HEK293 (cell line): ENCODE measurements at regions not wholly inside any gene's neighbourhood (a gene's known extent, or its start where the extent isn't known, plus 50 kb on each side); places are given as distances from the start of the nearest gene placed in this dataset.

Experiments
- CTCF ChIA-PET: fragments of 350-600 bp; formaldehyde crosslinking; extraction: SDS; loops from one replicate; lab custom pipeline; 2021; ENCODE audit warnings: antibody characterized with exemption; lab: Yijun Ruan, JAX
- POLR2A ChIA-PET: fragments of 300-600 bp; formaldehyde crosslinking; extraction: SDS; loops from one replicate; lab custom pipeline; 2020; ENCODE audit warnings: antibody characterized with exemption, inconsistent platforms; lab: Yijun Ruan, JAX
- H3K27ac ChIP-seq: fragments of 200-500 bp; sonication (Bioruptor generic); 2 replicates; pipeline ENCODE4 v1.5.1; 2014; ENCODE audit warnings: low read depth, low read length, control low read depth, inconsistent platforms; ENCODE audit errors: extremely low read depth
- H3K36me3 ChIP-seq, 2 experiments: fragments of 200-500 bp in 1 of 2; sonication (Bioruptor generic) in 1 of 2; 1 replicate in 1 of 2; 2 replicates in 1 of 2; pipeline ENCODE4 v1.5.1; 2014 to 2017; ENCODE audit warnings: inconsistent platforms in 2 of 2, low read length in 2 of 2; ENCODE audit not compliant: control insufficient read depth in 2 of 2, insufficient read depth in 1 of 2
- H3K4me1 ChIP-seq: fragments of 200-500 bp; sonication (Bioruptor generic); 2 replicates; pipeline ENCODE4 v1.5.1; 2014; ENCODE audit warnings: mild to moderate bottlenecking, low read length, inconsistent platforms; ENCODE audit not compliant: control insufficient read depth, insufficient read depth
- H3K4me3 ChIP-seq: 2 replicates; pipeline ENCODE4 v1.5.1; 2011; ENCODE audit warnings: low read depth, mild to moderate bottlenecking, control low read depth, low read length, moderate library complexity
- H3K9me3 ChIP-seq: fragments of 200-500 bp; sonication (Bioruptor generic); 2 replicates; pipeline ENCODE4 v1.5.1; 2014; ENCODE audit warnings: low read depth, low read length, inconsistent platforms; ENCODE audit not compliant: control insufficient read depth, insufficient read depth
- FEZF1 ChIP-seq: fragments of 450-650 bp; formaldehyde crosslinking; IDR thresholded peaks from 2 replicates; pipeline ENCODE4 v1.5.1; 2016; ENCODE audit warnings: missing biosample characterization, missing genetic modification characterization
- KLF8 ChIP-seq: fragments of 450-650 bp; formaldehyde crosslinking; IDR thresholded peaks from 2 replicates; pipeline ENCODE4 v1.5.1; 2016; ENCODE audit warnings: missing biosample characterization, missing genetic modification characterization
- PATZ1 ChIP-seq: fragments of 450-650 bp; formaldehyde crosslinking; IDR thresholded peaks from 2 replicates; pipeline ENCODE4 v1.5.1; 2016; ENCODE audit warnings: missing biosample characterization, missing genetic modification characterization
- ZNF112 ChIP-seq: fragments of 450-650 bp; formaldehyde crosslinking; IDR thresholded peaks from 2 replicates; pipeline ENCODE4 v1.5.0; 2017; ENCODE audit warnings: missing biosample characterization, missing genetic modification characterization
- ZNF132 ChIP-seq: fragments of 450-650 bp; formaldehyde crosslinking; IDR thresholded peaks from 2 replicates; pipeline ENCODE4 v1.5.1; 2017; ENCODE audit warnings: missing biosample characterization, missing genetic modification characterization, borderline replicate concordance
- ZNF248 ChIP-seq: fragments of 450-650 bp; formaldehyde crosslinking; IDR thresholded peaks from 2 replicates; pipeline ENCODE4 v1.5.1; 2017; ENCODE audit warnings: missing biosample characterization, missing genetic modification characterization
- ZNF274 ChIP-seq, 2 experiments: fragments of 200-500 bp in 1 of 2; fragments of 450-650 bp in 1 of 2; sonication (Bioruptor generic) in 1 of 2; formaldehyde crosslinking in 1 of 2; IDR thresholded peaks; 2 replicates each; pipeline versions ENCODE4 v1.5.1 to v1.6.1; 2014 to 2016; ENCODE audit warnings: borderline replicate concordance in 1 of 2, inconsistent platforms in 1 of 2, low read length in 1 of 2, missing biosample characterization in 1 of 2, missing genetic modification characterization in 1 of 2
- ZNF280D ChIP-seq: fragments of 450-650 bp; formaldehyde crosslinking; IDR thresholded peaks from 2 replicates; pipeline ENCODE4 v1.5.1; 2016; ENCODE audit warnings: missing biosample characterization, missing genetic modification characterization
- ZNF302 ChIP-seq: fragments of 450-650 bp; formaldehyde crosslinking; IDR thresholded peaks from 2 replicates; pipeline ENCODE4 v1.5.1; 2016; ENCODE audit warnings: missing biosample characterization, missing genetic modification characterization, low read depth
- ZNF449 ChIP-seq: fragments of 450-650 bp; formaldehyde crosslinking; IDR thresholded peaks from 2 replicates; pipeline ENCODE4 v1.5.1; 2017; ENCODE audit warnings: missing biosample characterization, mild to moderate bottlenecking, missing genetic modification characterization, moderate library complexity
- ZNF473 ChIP-seq: fragments of 450-650 bp; formaldehyde crosslinking; IDR thresholded peaks from 2 replicates; pipeline ENCODE4 v1.5.1; 2017; ENCODE audit warnings: missing biosample characterization, missing genetic modification characterization
- ZNF555 ChIP-seq: fragments of 450-650 bp; formaldehyde crosslinking; conservative IDR thresholded peaks from 2 replicates; pipeline ENCODE4 v1.5.1; 2017; ENCODE audit warnings: missing biosample characterization, mild to moderate bottlenecking, missing genetic modification characterization, inconsistent platforms
- ZNF639 ChIP-seq: fragments of 450-650 bp; formaldehyde crosslinking; IDR thresholded peaks from 2 replicates; pipeline ENCODE4 v1.5.1; 2016; ENCODE audit warnings: missing biosample characterization, missing genetic modification characterization
- ZNF660 ChIP-seq: fragments of 450-650 bp; IDR thresholded peaks from 2 replicates; pipeline ENCODE4 v1.5.1; 2018; ENCODE audit warnings: missing biosample characterization, mild to moderate bottlenecking, missing genetic modification characterization
- ZNF670 ChIP-seq: fragments of 450-650 bp; formaldehyde crosslinking; IDR thresholded peaks from 2 replicates; pipeline ENCODE4 v1.5.1; 2016; ENCODE audit warnings: missing biosample characterization, missing genetic modification characterization, low read depth
- ZNF677 ChIP-seq: fragments of 450-650 bp; IDR thresholded peaks from 2 replicates; pipeline ENCODE4 v1.5.0; 2018; ENCODE audit warnings: missing biosample characterization, mild to moderate bottlenecking, missing genetic modification characterization, moderate library complexity
- ZNF785 ChIP-seq: fragments of 450-650 bp; formaldehyde crosslinking; IDR thresholded peaks from 2 replicates; pipeline ENCODE4 v1.5.1; 2016; ENCODE audit warnings: missing biosample characterization, missing genetic modification characterization
- ZSCAN18 ChIP-seq: fragments of 450-650 bp; formaldehyde crosslinking; IDR thresholded peaks from 2 replicates; pipeline ENCODE4 v1.5.1; 2016; ENCODE audit warnings: missing biosample characterization, missing genetic modification characterization

GRCh38 chrX:7617994-7618393 is 225.0 kb upstream of the VCX start:
- Histone ChIP-seq H3K36me3 (no peaks in the 10 kb centered on the region), H3K4me1 (no peaks in the 10 kb centered on the region), H3K27ac (no peak overlapping the region), H3K4me3 (no peak overlapping the region), H3K9me3 (no peaks in the 10 kb centered on the region)
- ChIA-PET POLR2A (no interaction called here), CTCF (no interaction called here)
- no peak for TF ChIP-seq ZNF677 (tag by site-specific recombination)
- TF ChIP-seq KLF8: no peak
- no peak for TF ChIP-seq ZNF639 (tag by site-specific recombination)
- TF ChIP-seq ZNF302 (tag by site-specific recombination): no peak
- no peak for TF ChIP-seq ZNF555
- TF ChIP-seq ZNF132 (tag by site-specific recombination): no peak
- TF ChIP-seq ZNF112: no peak
- TF ChIP-seq PATZ1 (tag by site-specific recombination): no peak
- TF ChIP-seq ZNF248 (tag by site-specific recombination): no peak
- no peak for TF ChIP-seq ZNF274 (IDR thresholded peaks at IDR 0.05; ENCODE audit: low read length)
- TF ChIP-seq ZNF274 (tag by site-specific recombination; IDR thresholded peaks at IDR 0.05; ENCODE audit: borderline replicate concordance): no peak
- TF ChIP-seq ZNF280D (tag by site-specific recombination): no peak
- no peak for TF ChIP-seq ZNF660 (tag by site-specific recombination)

GRCh38 chrX:7614616-7615015 is 228.4 kb upstream of the VCX start:
- CTCF ChIA-PET: no interaction called here
- POLR2A ChIA-PET: no interaction called here
- H3K36me3 ChIP-seq: no peaks in the 10 kb centered on the region

More at GRCh38 chrX:7614616-7615015, 228.4 kb upstream of the VCX start:
- Histone ChIP-seq H3K9me3 (no peaks in the 10 kb centered on the region), H3K4me1 (no peaks in the 10 kb centered on the region), H3K27ac (no peak overlapping the region), H3K4me3 (no peak overlapping the region)
- TF ChIP-seq ZSCAN18 (no peak), ZNF785 (tag by site-specific recombination) (no peak), ZNF670 (tag by site-specific recombination) (no peak), PATZ1 (tag by site-specific recombination) (no peak), ZNF449 (no peak), FEZF1 (tag by site-specific recombination) (no peak), ZNF473 (tag by site-specific recombination) (no peak)
